DND-41 (cell line): ENCODE measurements at regions not wholly inside any gene's neighbourhood (a gene's known extent, or its start where the extent isn't known, plus 50 kb on each side); places are given as distances from the start of the nearest gene placed in this dataset.

Source experiments
- ATAC-seq: fragments of 200-7000 bp; cut with Tn5 transposase; 3 replicates; pipeline ENCODE4 v1.9.1; 2021; ENCODE audit warnings: low read depth; ENCODE audit not compliant: insufficient read depth
- DNase-seq: peaks from one replicate; pipeline ENCODE4 v3.0.0-alpha.2; 2020
- H2AFZ ChIP-seq: 2 replicates; pipeline ENCODE4 v1.6.0; 2012; ENCODE audit warnings: low read depth, low read length
- H3K27ac ChIP-seq: 2 replicates; pipeline ENCODE4 v1.5.1; 2012; ENCODE audit warnings: low read length, inconsistent platforms
- H3K27me3 ChIP-seq: fragments of 200-600 bp; sonication (generic); 2 replicates; pipeline ENCODE4 v1.6.0; 2012; ENCODE audit warnings: low read length, mild to moderate bottlenecking, inconsistent platforms; ENCODE audit not compliant: insufficient read depth, poor library complexity
- H3K36me3 ChIP-seq: 2 replicates; pipeline ENCODE4 v1.5.1; 2012; ENCODE audit warnings: low read length, inconsistent platforms; ENCODE audit not compliant: insufficient read depth
- H3K4me1 ChIP-seq: 2 replicates; pipeline ENCODE4 v1.5.1; 2012; ENCODE audit warnings: mild to moderate bottlenecking, low read length; ENCODE audit not compliant: insufficient read depth
- H3K4me2 ChIP-seq: 2 replicates; pipeline ENCODE4 v1.6.0; 2012; ENCODE audit warnings: mild to moderate bottlenecking, moderate library complexity, low read length, inconsistent platforms; ENCODE audit not compliant: insufficient read depth
- H3K4me3 ChIP-seq, 2 experiments: fragments of 200-600 bp in 1 of 2; shearing (Covaris generic) in 1 of 2; 2 replicates each; pipeline ENCODE4 v1.5.1; 2012 to 2016; ENCODE audit warnings: inconsistent platforms in 2 of 2, low read length in 2 of 2, mild to moderate bottlenecking in 2 of 2, low read depth in 1 of 2, moderate library complexity in 1 of 2
- H3K79me2 ChIP-seq: 2 replicates; pipeline ENCODE4 v1.6.0; 2012; ENCODE audit warnings: low read length, inconsistent platforms; ENCODE audit not compliant: insufficient read depth
- H3K9ac ChIP-seq: 2 replicates; pipeline ENCODE4 v1.6.0; 2012; ENCODE audit warnings: low read depth, mild to moderate bottlenecking, inconsistent platforms, low read length, moderate library complexity
- H3K9me3 ChIP-seq: 2 replicates; pipeline ENCODE4 v1.5.1; 2012; ENCODE audit warnings: low read length, moderate library complexity, mild to moderate bottlenecking, inconsistent platforms; ENCODE audit not compliant: insufficient read depth, severe bottlenecking
- H4K20me1 ChIP-seq: 2 replicates; pipeline ENCODE4 v1.6.0; 2012; ENCODE audit warnings: low read length; ENCODE audit not compliant: insufficient read depth
- EZH2 ChIP-seq: IDR thresholded peaks from 3 replicates; pipeline ENCODE4 v1.6.1; 2012; ENCODE audit warnings: borderline replicate concordance, low read depth, mild to moderate bottlenecking, moderate library complexity, low read length, inconsistent platforms; ENCODE audit not compliant: severe bottlenecking
- TF ChIP-seq, protein P1 (sequence below): IDR thresholded peaks from 2 replicates; pipeline ENCODE4 v1.5.1; 2012; ENCODE audit warnings: borderline replicate concordance, low read length, moderate library complexity, mild to moderate bottlenecking; ENCODE audit not compliant: poor library complexity, severe bottlenecking; ENCODE audit errors: extremely low read depth

DNA sequence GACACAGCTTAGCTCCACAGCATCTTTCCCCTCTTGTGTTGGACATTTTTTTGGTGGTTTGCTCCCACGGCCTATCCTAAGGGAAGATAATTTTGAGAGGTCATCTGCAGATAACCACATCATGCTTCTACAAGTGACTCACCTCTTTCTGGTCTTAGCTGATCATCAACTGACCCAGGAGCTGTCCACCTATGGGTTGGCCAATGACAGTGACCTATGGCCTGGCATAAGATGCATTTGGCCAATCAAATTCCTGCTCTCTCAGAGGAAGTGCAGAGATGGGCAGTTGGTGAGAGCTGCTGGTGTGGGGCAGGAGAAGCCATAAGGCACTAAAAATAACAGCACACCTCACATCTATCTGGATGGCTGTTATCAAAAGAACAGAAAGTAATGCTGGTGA, 100.0 kb upstream of the CLDN14 start:
- H3K79me2 ChIP-seq = no peaks in the 10 kb centered on the region
- H3K27me3 ChIP-seq = no peaks in the 10 kb centered on the region
- H3K4me2 ChIP-seq = no peak overlapping the region
- H3K4me1 ChIP-seq = no peaks in the 10 kb centered on the region
- H4K20me1 ChIP-seq = no peaks in the 10 kb centered on the region
- H3K4me3 ChIP-seq = no peak overlapping the region
- TF ChIP-seq EZH2 = no peak
- TF ChIP-seq, protein P1, sequence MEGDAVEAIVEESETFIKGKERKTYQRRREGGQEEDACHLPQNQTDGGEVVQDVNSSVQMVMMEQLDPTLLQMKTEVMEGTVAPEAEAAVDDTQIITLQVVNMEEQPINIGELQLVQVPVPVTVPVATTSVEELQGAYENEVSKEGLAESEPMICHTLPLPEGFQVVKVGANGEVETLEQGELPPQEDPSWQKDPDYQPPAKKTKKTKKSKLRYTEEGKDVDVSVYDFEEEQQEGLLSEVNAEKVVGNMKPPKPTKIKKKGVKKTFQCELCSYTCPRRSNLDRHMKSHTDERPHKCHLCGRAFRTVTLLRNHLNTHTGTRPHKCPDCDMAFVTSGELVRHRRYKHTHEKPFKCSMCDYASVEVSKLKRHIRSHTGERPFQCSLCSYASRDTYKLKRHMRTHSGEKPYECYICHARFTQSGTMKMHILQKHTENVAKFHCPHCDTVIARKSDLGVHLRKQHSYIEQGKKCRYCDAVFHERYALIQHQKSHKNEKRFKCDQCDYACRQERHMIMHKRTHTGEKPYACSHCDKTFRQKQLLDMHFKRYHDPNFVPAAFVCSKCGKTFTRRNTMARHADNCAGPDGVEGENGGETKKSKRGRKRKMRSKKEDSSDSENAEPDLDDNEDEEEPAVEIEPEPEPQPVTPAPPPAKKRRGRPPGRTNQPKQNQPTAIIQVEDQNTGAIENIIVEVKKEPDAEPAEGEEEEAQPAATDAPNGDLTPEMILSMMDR = no peak
- DNase-seq (no peak), ATAC-seq (no peak)
- H3K9ac ChIP-seq = no peak overlapping the region
- H2AFZ ChIP-seq = no peak overlapping the region
- no peak overlapping the region for H3K27ac ChIP-seq
- no peaks in the 10 kb centered on the region for H3K36me3 ChIP-seq
- H3K9me3 ChIP-seq = no peaks in the 10 kb centered on the region

DNA sequence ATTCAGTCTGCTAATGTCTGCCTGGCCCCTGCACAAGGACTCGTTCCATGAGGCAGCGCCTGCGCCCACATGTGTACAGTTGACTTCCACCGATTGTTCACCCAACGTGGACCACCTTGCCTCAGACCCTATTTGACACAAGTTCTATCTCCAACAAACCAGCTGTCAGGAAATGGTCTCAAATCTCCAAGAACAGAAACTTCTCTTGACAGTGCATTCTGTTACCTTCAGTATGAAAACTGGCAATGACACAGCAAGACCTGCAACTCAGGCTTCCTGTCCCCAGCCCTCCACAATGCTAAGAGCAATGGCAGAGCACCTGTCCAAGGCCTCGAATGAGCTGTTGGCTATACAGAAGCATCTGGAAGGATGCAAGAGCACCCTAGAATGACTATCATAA, 102.3 kb upstream of the CLDN14 start:
- Histone ChIP-seq H3K4me3 (no peak overlapping the region), H3K9me3 (no peaks in the 10 kb centered on the region), H3K27ac (no peak overlapping the region), H3K36me3 (no peaks in the 10 kb centered on the region), H3K79me2 (no peaks in the 10 kb centered on the region), H3K9ac (no peak overlapping the region), H3K4me2 (no peak overlapping the region), H2AFZ (no peak overlapping the region), H4K20me1 (no peaks in the 10 kb centered on the region), H3K27me3 (no peaks in the 10 kb centered on the region), H3K4me1 (no peaks in the 10 kb centered on the region)
- ATAC-seq (no peak), DNase-seq (no peak)
- TF ChIP-seq EZH2 = no peak
- TF ChIP-seq, protein P1 = no peak

DNA sequence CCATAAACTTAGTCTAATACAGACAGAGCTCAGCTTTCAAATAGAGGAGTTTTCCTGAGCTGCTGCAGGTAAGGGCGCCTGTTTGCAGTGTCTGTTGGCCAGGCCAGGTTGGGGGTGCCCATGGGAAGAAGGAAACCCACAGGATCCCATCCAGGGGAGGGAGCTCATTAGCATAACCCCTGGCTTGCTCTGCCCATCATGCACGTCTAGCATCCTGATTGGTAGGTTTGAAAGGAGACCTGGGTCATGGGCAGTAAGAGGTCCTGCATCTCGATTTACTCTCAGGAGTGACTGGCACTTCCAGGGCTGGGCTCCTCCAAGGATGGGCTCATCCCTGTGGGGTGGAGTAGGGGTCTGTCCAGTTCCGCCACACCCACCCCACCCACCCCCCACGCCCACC, 103.7 kb upstream of the CLDN14 start:
- no peak overlapping the region for H2AFZ ChIP-seq
- no peak for DNase-seq
- H3K4me1 ChIP-seq = no peaks in the 10 kb centered on the region
- H3K4me3 ChIP-seq = no peak overlapping the region
- H3K79me2 ChIP-seq = no peaks in the 10 kb centered on the region
- H3K4me2 ChIP-seq = no peak overlapping the region
- no peak for TF ChIP-seq EZH2
- TF ChIP-seq, protein P1 = no peak
- no peaks in the 10 kb centered on the region for H4K20me1 ChIP-seq
- H3K9ac ChIP-seq = no peak overlapping the region
- no peaks in the 10 kb centered on the region for H3K27me3 ChIP-seq
- H3K27ac ChIP-seq = no peak overlapping the region
- no peaks in the 10 kb centered on the region for H3K9me3 ChIP-seq
- no peak for ATAC-seq
- no peaks in the 10 kb centered on the region for H3K36me3 ChIP-seq
